ENCODE measurements at regions not wholly inside any gene's neighbourhood (a gene's known extent, or its start where the extent isn't known, plus 50 kb on each side); places are given as distances from the start of the nearest gene placed in this dataset.

DNA sequence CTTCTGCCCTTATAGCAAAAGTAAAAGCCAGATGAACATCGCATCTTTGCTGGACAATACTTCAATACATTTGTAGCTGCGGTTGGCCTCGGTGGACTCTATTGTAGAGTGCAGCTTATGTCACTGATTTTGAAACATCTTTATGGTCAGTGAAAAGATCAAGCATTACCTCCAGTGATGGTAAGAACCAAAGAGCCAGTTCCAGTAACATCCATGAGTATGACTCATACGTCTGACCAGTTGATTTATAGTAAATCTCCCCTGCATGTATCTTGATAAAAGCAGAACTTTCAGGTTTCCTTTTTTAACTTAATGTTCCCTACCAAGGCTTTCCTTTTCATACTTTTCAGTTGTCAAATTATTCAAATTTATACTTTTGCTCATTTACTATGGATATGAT is 119.2 kb upstream of the HNRNPA3 start:
- no peak for DNase-seq

- no peak for DNase-seq
Observed at GRCh38 chr2:177098001-177098613, 114.5 kb upstream of the HNRNPA3 start.

DNA sequence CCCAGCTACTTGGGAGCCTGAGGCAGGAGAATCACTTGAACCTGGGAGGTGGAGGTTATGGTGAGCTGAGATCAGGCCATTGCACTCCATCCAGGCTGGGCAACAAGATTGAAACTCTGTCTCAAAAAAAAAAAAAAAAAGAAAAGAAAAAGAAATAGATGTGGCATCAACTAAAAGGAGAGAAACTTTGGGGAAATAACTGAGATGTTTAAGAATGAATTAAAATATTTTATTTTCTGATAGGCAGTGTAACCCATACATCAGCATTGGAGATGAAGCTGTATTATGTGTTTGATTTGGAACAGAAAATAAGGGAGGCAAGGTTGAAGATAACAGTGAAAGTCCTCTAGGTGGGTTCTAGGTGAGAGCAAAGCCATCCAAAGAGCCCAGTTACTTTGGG is 110.7 kb upstream of the HNRNPA3 start:
- no peak for DNase-seq

DNA sequence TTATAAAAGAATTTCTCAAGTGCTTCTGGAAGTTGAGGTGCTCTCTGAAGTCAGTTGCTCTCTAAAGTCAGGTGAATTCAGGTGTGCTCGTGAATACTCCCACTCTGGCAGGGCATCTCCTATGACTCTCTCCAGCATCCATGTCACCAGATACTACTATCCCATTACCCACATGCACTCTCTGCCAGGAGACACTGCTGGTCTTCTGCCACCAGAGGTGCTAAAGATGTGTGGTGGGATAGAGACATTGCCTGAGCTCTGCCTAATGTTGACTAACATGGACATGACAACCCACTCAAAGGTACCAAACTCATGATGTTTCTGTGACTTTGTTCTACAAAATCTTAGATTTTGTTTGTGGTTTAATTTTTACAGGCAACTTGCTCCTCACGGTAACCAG is 106.4 kb upstream of the HNRNPA3 start:
- no peak for DNase-seq

DNA sequence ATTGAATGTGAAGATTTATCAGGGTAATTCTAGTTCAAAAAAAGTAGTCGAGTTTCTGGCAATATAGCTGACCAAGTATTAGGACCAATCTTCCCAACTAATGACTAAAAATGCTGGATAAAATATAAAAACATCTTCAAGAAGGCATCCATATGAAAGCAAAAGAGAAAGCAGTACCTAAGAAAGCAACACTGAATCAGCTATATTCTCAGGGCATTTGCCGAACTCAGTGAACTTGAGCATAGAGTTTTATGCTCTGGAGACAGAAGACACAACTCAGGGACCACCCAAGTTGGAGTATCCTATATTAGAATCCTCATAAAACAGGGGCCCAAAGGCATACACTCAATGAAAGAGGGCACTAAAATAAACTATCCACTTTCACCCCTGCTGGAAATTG is 103.7 kb upstream of the HNRNPA3 start:
- no peak for DNase-seq

DNA sequence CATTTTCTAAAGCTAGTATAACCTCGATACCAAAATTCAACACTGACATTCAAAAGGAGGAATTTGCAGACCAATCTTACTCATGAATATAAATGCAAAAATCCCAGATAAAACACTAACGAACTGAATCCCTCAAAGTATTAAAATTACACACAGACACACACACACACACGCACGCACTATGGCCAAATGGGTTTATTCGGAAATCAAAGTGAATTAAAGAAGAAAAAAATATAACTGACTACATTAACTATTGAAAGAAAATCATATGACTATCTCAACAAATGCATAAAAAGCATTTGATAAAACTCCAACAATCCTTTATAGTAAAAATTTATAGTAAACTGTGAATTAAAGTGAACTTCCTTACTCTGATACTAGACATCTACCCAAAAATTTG is 97.9 kb upstream of the HNRNPA3 start:
- no peak for DNase-seq

- no peak for DNase-seq
Observed at GRCh38 chr2:177117755-177118154, 94.8 kb upstream of the HNRNPA3 start.

- DNase-seq, result no peak
Observed at GRCh38 chr2:177118636-177119035, 94.0 kb upstream of the HNRNPA3 start.

DNA sequence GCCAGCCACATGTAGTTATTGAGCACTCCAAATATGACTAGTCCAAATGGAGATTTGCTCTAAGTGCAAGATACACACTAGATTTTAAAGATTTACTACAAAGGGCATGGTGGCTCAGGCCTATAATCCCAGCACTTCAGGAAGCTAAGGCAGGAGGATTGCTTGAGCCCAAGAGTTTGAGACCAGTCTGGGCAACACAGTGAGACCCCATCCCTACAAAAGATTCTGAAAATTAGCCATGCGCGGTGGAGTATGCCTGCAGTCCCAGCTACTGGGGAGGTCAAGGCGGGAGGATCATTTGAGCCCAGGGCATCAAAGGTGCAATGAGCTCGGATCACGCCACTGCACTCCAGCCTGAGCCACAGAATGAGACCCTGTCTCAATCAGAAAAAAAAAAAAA is 93.5 kb upstream of the HNRNPA3 start:
- DNase-seq, result no peak

- no peak for DNase-seq
Observed at GRCh38 chr2:177123048-177123447, 89.5 kb upstream of the HNRNPA3 start.

- no peak for DNase-seq
Observed at GRCh38 chr2:177124371-177124770, 88.2 kb upstream of the HNRNPA3 start.

DNA sequence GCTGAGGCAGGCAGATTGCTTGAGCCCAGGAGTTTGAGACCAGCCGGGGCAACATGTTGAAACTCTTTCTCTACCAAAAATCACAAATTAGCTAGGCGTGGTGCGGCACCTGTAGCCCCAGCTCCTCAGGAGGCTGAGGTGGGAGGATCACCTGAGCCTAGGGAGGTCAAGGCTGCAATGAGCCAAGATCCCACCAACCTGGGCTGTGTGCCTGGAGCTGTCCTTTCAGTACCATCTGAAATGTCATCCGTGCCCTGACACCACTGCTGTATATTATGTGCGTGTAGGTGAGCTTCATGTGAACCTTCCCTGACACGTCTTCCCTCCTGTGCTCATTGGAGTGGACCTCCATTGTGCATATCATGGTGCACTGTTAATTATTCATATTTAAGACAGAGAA is 84.8 kb upstream of the HNRNPA3 start:
- no peak for DNase-seq

DNA sequence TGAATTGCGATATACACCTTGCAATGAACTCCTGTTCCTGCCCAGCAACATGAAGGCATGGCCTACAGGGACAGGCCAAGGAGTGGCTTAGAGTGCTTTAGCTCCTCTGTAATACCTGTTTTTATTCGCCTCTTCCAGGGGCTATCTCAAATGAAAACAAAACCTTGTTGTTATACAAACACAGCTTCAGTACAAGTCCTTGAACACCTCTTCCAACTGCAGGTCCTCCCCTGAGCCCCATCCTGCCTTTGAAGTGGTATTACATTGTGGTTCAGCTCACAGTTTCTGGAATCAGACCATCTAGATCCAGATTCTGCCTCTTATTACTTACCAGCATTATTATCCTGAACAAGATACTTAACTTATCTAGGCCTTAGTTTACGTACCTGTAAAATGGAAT is 83.0 kb upstream of the HNRNPA3 start:
- DNase-seq, result no peak

DNA sequence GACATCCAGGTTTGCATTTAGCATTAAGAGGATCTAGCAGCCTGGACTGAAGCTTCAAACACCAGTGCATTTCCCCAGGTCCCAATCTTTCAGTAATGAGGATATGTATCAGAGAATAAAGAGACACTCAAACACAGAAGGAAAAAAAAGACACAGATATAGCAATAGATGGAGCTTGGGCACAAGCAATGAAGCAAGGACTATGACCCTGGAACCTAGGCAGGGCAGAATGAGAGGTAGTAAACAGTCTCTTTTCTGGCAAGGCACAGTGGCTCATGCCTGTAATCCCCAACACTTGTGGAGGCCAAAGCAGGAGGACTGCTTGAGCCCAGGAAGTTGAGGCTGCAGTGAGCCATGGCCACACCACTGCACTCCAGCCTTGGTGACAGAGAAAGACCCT is 80.7 kb upstream of the HNRNPA3 start:
- DNase-seq, result no peak

DNA sequence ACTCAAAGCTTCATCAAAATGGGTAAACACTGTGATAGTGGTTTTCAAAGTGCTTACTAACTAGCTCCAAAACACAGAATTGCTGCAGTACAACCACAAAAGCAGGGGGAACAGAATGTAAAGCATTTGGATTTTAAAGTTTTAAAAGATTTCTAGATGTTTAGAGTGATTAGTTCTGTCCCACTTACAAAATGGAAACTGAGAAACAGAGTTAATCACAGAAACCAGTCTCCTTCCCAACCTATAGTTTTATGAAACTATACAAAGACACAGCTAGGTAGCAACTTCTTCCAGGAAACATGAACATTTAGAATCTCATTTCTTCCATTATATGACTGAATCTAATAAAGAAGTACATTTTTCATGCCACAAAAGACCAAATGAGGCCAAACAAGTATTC is 73.8 kb upstream of the HNRNPA3 start:
- no peak for DNase-seq

DNA sequence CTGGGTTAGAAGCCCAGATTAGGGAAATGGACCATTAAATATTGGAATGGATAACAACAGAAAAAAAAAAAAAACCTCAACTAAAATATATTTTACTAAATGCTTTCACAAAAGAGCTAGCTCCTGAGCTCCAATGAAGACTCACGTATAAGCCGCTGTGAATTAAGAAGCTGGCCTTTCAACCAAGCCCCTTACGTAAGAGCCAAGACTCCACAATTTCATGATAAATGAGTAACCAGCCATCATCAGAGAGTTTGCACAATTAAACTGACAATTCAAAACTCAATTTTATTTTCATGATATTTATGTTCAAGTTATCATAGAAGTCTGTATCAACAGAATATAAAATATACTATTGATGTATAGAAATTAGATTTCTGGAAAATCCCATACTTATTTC is 70.7 kb upstream of the HNRNPA3 start:
- no peak for DNase-seq

- DNase-seq, result no peak
Observed at GRCh38 chr2:177143444-177143843, 69.2 kb upstream of the HNRNPA3 start.

DNA sequence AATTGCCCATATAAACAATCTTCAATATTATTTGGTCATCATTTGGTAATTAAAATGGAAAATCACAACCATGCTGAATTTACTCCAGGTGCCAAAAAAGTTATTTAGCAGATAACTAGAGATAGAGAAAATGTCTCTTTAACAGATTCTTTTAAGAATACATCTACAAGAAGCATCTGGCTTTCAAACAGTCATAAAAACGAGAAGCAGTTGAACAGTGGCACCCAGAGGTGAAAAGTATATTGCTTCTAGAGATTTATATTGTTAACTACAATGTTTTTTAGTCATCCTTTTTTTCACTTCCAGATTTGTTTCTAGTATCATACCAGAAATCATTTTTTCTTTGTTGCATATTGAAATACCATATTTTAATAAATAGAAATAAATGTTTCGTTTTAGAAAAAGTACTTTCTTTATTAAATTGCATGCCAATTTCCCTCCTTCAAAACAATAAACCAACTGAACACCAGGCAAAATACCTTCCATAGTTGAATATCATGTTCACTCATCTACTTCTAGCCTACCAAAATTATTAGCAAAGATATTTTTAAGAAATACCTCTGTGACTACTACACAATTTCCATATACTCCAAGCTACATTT is 65.4 kb upstream of the HNRNPA3 start:
- peak; percentile 16 for DNase-seq

DNA sequence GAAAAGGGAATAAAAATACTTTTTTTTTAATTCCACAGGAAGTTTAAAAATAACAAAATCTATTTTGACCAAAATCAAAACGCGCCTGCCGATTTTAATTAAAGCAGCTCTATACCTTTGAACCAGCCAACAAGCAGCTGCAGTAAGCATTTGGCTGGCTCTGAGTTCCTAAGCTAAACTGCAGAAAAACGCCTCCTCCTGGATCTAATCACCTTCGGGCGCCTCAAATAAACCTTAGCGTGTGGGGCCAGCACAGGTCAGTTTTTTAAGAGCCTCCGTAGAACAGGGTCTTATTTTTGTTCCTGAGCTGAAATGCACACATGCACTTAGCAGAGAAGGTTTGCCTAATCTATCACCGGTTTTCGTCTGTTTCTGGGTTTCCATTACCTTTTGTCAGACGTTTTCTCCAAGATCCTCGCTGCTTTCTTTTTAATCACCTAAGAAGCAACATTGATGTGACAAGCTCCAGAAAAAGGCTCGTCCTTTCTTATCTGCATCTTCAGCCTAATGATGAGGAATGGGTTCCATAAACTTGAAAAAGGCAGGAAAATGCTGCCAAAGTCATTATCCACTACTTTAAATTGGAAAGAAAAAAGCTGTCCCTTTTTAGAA is 64.7 kb upstream of the HNRNPA3 start:
- DNase-seq, result no peak

- peak; percentile 79 for DNase-seq
Observed at GRCh38 chr2:177148477-177149154, 64.0 kb upstream of the HNRNPA3 start.

DNA sequence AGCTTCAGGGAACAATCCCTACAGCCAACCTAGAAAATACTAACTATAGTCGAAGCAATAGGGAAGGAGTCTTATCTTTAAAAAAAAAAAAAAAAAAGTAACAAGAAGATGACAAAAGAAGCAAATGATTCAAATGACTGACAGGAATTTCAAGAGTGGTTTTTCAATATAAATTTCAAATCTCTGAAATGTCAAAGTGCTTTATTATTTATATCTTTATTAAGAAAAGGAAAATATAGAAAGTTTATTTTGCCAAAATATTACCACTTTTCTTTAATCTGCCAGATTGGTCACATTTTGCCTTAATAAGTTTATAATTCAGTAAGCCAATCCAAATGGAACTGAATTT is 63.5 kb upstream of the HNRNPA3 start:
- no peak for DNase-seq

- DNase-seq, result no peak
Observed at GRCh38 chr2:177153805-177154204, 58.8 kb upstream of the HNRNPA3 start.

DNA sequence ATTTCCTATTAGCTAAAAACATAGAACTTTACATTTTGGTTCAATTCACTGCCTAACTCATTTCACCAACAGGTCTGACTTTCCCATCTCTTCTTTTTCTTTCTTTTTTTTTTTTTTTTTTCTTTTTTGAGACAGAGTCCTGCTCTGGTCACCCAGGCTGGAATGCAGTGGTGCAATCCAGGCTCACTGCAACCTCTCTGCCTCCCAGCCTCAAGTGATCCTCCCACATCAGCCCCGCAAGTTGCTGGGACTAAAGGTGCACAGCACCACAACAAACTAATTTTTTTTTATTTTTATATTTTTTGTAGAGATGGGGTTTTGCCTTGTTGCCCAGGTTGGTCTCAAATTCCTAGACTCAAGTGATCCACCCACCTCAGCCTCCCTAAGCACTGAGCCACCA is 57.8 kb upstream of the HNRNPA3 start:
- DNase-seq, result no peak

- no peak for DNase-seq
Observed at GRCh38 chr2:177155631-177156030, 57.0 kb upstream of the HNRNPA3 start.

Data from CD4-positive, alpha-beta T cell treated with Interleukin-6 for 4 hours (primary cell).